HG03159 (cell line): ENCODE measurements at regions not wholly inside any gene's neighbourhood (a gene's known extent, or its start where the extent isn't known, plus 50 kb on each side); places are given as distances from the start of the nearest gene placed in this dataset.
A peak's percentile ranks its signal among the peaks of the same experiment; 100 is the strongest.
"Not testable (repeated sequence)": the region's sequence is repeated elsewhere in the genome, so short reads cannot be mapped to it uniquely, and the experiment has no call there.

Source experiments
- ATAC-seq: cut with Tn5 transposase; IDR thresholded peaks from one replicate; pipeline ENCODE4 v1.9.1; 2021; ENCODE audit warnings: mild to moderate bottlenecking, moderate library complexity; ENCODE audit not compliant: unreplicated experiment

DNA sequence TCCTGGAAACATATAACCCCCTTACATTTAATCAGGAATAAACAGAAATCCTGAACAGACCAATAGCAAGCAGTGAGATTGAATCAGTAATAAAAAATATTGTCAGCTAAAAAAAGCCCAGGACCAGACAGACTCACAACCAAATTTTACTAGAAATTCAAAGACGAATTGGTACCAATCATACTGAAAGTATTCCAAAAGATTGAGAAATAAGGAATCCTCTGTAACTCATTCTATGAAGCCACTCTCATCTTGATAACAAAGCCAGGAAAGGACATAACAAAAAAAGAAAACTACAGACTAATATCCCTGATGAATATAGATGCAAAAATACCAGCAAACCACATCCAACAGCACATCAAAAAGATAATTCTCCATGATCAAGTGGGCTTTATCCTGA, 714.0 kb downstream of the SEMA5A start:
- ATAC-seq, result no peak

DNA sequence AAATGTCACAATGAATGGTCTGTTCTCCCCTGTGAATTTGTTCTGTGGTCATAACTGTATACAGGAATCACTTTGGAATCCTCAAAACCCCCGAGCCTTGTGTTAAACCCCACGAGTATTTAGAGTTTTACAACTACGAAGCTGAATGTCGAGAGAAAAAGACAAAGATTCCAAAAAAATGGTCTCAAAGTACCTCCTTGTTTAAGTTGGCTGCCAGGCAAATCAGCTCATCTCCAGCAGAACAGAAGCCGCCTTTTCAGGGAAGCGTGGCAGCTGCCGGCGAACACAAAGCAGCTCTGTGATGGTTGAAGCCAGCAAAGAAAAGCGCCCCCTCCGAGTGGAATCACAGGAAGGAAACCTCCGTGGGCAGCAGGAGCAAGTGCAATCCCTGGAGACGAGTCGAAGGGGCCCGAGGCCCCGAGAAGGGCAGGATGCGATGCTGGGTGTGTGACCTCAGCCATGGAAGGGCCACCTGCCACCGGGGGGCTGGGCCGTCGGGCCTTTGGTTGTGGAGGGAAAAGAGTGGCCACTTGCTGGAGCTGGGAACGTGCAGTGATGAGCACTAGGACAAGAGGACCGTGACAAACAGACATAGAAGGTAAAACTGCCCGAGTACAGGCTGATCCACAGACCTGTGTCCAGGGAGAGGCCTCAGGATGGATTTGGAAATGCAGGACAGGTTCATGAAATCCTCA, 706.4 kb downstream of the SEMA5A start:
- ATAC-seq, result no peak

DNA sequence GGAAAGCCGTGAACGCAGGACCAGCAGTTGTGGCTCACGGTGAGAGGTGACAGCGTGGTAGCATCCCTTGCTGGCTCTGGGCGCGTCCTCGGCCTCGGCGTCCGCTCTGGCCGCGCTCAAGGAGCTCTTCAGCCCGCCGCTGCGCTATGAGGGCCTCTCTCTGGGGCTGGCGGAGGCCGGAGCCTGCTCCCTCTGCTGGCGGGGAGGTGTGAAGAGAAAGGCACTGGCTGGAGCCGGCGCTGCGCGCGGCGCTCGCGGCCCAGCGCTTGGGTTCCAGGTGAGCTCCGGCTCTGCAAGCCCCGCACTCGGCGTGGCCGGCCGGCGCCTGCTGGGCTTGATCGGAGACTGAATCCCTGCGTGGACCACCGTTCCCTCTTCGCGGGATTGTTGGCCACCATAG, 705.6 kb downstream of the SEMA5A start:
- no peak for ATAC-seq

DNA sequence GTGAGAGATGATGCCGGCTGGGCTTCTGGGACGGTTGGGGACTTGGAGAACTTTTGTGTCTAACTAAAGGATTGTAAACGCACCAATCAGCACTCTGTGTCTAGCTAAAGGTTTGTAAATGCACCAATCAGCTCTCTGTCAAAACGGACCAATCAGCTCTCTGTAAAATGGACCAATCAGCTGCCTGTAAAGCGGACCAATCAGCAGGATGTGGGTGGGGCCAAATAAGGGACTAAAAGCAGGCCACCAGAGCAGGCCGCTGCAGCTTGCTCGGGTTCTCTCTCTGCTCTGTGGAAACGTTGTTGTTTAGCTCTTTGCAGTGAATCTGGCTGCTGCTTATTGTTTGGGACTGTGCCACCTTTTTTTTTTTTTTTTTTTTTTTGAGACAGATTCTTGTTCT, 705.1 kb downstream of the SEMA5A start:
- not testable (repeated sequence) for ATAC-seq

DNA sequence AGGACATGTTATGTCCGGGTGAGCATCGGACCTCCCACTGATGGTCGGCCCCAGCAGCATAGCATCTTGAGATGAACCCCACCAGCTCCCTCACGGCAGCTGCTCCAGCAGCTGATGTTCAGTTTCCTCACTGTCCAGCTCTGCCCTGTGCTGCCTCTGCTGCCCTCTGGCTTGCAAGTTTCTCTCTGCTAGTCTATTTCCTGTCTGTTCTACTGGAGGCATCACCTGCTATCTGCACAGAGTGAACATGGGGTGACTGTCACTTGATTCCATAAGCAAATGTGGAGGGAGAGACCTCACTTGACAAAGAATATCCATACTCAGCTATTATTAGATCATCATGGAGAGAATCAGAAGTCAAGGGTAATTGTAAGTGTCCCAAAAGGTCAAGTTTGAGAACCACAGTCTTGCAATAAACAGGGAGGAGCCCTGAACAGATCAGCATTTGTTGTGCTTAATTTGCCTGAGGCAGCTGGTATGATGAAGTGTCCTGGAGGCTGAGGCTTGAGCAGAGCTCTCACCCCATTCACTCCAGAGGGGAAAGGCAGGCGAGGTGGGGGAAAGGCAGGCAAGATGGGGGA, 702.8 kb downstream of the SEMA5A start:
- ATAC-seq, result no peak

DNA sequence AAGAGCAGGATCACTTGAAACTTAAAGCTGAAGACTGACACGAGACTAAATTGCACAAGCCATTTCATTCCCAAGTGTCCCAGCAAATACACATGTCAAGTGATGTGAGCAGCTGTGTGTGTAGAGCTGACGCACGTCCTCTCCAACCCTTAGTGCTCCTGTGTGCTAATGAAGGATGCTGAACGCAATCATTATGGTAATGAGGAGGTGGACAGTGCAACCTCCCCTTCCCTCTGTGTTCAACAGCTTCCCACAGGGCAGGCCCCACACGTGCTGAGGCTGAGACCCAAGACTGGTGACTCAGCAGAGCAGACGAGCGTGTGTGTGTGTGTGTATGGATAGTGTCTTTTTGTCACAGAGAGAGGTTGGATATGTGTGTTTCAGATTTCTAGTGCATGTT, 702.1 kb downstream of the SEMA5A start:
- ATAC-seq, result no peak

DNA sequence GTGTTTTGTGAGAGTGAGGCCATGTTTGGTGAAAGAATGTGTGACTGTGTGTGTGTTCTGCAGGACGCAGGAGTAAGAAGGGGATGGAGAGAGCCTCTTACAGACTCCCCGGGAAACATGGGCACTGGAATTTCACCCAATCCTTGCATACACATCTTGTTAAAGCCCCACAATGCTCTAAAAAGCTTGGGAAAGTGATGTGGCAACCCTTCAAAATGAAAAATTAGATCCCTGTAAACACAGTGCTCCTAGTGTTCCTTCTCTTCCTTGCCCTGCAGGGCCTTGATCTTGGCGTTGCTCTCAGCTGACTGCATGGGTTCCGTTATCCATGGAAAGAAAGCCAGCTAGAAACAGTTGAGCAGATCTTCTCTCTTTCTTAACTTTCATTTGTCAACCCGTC, 701.7 kb downstream of the SEMA5A start:
- no peak for ATAC-seq

DNA sequence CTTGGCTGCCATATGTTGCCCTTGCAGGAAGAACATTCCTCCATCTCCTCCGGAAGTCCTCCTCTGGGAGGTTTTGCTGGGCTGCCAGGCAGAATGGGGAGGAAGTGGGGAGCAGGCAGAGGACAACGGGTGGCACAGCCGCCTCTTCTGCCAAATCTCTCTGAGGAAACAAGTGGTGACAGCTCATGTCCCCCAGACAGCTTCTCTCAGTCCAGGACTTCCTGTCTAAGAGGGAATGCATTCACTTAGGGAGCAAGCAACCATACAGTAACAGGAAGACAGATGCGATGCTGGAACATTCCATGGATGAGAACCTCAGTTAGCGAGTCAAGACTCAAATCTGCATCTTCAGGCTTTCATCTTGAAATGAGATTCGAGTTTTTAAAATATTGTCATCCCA, 701.0 kb downstream of the SEMA5A start:
- no peak for ATAC-seq

DNA sequence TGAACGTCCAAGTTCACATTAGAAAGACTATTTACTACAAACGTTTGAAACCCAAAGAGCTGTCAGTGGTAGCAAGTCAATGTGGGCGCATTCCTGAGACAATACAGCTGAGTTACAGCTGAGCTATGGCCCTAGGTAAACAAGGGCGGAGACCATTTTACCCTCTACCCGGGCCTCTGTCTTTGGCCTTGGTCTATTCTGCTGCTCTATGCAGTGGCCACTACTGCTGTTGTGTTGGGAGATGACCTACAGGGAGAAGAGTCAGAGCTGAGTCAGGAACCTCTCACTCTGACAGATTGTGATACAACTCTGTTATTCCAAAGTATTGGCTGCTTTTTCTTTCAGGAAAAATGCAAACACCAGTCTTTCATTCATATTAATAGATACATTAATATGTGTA, 700.6 kb downstream of the SEMA5A start:
- ATAC-seq, result no peak

DNA sequence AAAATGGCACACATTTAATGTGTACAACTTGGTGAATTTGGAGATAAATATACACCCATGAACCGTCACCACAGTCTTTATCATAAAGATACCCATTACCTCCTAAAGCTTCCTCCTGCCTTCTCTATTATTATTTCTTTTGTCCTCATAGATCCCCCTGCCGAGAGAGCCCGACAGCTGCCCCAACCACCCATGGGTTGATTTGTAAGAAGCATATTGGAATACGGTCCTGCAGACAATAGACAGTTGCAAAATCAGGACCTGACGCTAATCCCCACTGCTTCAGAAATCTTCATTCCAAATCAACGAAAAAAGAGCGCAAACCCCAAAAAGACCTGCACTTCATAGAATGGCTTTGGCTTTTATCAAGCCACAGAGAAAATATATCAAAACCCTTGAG, 697.5 kb downstream of the SEMA5A start:
- ATAC-seq, result no peak

DNA sequence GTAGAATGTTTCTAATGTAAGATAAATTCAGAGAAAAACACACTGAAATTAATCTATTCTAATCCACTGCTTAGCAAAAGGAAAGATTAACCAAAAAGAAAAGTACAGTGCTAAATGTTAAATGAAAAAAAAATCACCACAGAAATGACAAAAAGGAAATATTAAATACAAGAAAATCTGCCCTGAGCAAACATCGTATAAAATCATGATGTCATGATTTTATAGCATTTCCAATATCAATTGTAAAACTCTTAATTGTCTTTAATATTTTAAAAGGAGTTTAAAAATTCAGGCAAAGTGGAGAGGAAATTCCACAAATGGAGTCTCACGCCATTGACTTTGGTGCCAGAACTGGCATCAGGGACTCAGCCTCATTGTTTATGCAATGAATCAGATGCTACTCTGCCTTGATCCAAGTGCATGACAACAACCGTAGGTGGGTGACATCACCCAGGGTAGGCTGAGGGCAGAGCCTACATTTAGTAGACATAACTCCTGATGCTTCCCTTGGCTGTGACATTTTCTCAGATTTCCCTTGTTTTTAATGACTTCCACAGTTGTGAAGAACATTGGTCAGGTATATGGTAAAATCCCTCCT, 696.8 kb downstream of the SEMA5A start:
- ATAC-seq, result no peak

DNA sequence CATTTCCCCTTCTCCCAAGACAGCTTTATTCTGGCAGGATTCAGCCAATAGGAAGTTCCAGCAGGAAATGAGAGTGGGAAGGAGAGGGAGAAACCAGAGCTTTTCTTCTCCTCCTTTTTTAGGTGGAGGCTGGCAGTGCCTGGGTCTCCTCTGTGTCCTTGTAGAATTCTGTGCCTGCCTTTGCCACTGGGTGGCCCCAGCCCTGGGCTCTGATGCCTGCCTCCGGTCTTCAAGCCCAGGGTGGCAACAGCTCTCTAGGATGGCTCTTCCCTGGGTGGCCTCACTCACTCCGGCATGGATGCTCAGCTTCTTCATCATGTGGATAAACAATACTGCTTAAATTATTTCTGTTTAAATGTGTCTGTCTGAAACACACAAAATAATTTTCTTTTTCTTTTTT, 694.8 kb downstream of the SEMA5A start:
- no peak for ATAC-seq

DNA sequence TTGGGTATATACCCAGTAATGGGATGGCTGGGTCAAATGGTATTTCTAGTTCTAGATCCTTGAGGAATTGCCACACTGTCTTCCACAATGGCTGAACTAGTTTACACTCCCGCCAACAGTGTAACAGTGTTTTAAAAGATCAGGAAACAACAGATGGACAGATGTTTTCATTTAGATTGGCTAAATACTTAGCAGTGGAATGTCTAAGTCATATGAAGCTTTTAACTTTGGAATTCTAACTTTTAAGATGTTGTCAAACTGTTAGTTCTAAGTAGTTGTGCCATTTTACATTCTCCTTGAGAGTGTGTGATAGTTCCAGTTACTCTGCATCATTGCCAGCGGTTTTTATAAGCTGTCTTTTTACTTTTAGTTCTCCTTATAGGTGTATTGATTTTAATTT, 688.8 kb downstream of the SEMA5A start:
- ATAC-seq, result no peak

DNA sequence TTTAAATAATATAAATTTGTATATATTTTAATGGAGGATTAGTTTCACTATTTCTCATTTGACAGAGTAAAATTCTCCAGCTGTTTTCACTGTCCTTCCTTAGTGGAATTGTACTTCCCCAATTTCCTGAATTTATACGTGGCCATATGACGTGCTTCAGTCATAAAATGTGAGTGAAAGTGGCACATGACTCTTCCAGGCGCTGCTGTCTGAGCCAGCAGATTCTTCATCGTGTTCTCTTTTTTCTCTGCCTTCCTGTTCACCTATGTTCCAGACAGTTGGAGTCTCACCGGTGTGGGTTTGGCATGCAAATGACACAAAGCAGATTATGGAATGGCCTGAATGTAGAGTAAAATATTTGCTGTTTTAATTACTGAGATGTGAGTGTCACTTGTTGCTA, 684.1 kb downstream of the SEMA5A start:
- ATAC-seq, result no peak

DNA sequence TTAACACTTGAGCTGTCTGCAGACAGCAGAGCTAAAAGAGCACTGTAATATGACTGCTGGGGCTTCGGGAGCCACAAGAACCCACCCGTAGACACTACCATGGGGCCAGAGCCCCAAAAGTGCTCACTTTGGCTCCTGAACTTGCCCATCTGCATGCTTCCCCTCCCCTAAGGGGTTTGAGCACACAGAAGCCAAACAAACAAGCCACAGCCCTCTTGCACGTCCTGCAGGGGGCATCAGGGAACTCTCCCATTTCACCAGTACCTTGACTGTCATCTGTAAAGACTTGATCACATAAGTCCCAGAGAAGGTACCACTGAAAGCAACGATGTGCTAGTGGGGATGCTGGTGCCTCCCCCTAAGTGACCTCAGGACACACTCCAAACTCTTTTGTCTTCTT, 681.8 kb downstream of the SEMA5A start:
- peak; percentile 78 for ATAC-seq

DNA sequence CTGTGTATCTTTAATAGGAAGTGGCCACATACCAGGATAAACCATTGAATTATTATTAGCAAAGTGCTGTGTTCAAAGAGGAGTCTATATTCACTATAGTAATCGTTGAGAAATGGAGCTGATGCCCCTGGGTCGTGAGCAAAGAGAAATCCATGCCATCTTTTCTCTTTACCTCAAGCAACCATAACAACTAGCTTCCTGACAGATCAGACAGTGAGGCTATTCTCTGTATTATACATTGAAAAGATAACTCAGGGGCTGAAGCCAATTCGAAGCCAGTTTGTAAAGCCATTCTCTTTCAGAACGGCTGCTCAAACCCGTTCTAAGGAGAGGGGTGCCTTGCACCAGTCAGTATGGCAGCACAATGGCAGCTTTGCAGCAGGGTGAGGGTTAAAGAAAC, 680.6 kb downstream of the SEMA5A start:
- ATAC-seq, result no peak

DNA sequence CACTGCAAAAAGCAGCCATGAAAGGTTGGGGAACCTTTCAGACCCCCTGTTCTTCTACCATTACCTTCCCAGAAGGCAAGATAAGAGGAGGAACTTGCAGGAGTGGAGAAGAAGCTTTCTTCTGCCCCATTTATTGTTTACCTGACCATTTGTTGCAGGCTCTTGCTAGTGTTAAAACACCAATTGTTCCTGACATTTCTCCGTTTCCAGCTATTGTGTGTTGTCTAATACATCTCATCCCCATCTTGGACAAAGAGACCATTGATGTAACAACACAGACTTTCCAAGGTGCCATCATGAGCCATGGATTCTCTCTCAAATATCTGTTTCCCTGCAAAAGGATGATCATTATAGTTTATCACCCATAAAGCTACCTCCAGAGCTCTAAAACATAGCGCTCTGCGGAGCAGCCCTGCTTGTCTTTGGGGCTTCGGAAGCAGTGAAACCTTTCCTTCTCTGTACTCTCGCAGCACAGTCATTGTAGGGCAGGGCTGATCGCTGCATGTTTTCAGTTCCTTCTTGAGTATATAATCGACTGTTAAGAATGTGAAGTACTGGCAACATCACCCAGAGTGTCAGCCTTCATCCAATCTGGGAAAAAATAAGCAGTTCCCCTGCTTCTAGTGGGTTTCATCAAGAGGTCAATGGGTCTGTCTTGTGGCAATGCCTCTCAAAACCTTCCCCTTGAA, 680.0 kb downstream of the SEMA5A start:
- no peak for ATAC-seq

DNA sequence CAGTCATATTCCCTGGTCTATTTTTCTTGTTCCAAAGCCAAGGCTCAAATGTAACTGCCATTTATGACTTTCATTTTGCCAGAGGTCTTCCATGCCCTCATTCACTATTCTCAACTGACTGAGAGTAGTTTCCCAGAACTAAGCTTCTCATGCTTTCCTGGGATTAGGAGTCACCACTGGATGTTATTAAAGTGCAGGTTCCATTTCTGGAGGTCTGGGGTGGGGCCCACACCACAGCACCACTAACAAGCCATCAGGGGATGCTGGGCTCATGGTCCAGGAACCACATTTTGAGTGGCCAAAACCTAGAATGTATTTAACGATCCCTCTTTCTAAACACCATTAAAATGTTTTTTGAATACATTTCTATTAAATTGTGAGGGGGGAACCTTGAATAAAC, 677.6 kb downstream of the SEMA5A start:
- no peak for ATAC-seq

DNA sequence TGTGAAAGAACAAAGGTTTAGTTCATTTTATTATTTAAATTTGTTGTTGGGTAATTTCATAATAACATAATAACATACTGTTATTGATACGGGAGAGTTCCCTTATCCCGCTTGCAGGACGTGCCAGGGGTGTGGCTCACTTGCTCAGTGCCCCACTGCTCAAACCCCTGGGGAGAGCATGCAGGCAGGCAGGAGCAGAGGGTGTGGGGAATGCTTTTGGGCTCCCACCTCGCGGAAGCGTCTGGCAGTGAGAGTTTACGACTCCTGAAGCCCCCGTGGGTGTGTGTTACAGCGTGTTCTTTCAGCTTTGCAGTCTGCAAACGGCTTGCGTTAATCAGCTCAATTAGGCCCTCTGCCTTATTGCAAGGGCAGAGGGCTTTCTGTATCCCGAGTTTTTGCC, 675.9 kb downstream of the SEMA5A start:
- ATAC-seq, result no peak

DNA sequence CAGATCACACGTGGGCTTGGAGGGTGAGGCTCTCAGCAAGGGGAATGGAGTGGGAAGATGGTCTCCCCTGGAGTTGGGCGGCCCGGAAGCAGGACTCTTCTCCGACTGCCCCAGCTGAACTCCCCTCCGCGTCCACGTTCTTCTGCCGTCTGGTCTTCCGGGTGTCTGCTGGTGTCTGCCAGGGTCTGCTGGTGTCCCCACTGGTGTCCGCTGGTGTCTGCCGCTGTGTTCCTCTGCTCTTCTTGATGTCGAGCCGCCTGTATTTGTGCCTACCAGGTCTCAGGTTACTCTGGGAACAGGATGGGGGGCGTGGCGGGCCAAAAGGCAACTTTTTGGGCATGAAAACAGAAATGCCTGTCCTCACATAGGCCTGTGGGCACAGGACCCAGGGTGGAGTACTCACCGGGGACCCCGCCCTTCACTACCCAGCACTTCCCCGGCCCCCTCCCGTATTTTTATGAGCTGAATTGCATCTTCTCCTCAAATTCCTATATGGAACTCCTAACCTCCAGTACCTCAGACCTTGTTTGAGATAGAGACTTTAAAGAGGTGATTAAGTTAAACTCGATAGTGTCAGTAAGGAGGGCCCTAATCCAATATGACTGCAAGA, 675.4 kb downstream of the SEMA5A start:
- no peak for ATAC-seq

DNA sequence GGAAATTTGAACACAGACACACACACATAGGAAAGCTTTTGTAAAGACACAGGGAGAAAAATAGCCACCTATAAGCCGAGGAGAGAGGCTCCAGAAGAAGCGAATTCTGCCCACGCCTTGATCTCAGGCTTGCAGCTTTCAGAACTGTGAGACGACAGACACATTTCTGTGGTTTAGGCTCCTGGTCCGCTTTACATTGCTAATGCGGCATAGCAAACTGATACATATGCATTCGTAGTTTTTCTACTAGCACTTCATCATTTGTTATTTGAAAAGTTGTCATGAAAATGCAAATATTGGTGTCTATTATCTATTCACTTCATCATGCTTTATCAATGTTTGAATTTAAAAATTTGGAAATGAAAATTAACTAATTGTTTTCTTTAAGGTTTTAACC, 674.9 kb downstream of the SEMA5A start:
- ATAC-seq, result no peak

DNA sequence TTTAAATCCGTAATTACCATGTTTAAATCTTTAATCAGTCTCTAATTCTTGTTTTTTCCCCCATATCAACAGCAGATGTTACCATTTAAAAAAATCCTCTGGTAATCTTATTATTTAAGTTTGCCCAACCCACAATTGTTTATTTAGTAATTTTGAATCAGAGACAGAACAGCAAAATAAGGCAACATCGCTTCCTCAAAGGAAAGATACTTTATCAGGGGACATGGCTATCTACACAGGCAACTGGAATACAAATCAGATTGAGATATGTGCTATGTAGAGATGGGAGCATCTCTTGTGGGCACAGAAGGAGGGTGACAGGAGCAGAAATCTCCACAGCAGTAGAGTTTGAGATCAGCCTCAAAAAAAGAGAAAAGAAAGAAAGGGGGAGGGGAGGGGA, 674.4 kb downstream of the SEMA5A start:
- no peak for ATAC-seq
